Panc1 (cell line): ENCODE measurements at regions not wholly inside any gene's neighbourhood (a gene's known extent, or its start where the extent isn't known, plus 50 kb on each side); places are given as distances from the start of the nearest gene placed in this dataset.

Experiments
- ATAC-seq: fragments of 200-7000 bp; cut with Tn5 transposase; 2 replicates; pipeline ENCODE4 v1.9.1; 2020; ENCODE audit warnings: mild to moderate bottlenecking, moderate library complexity
- BruUV-seq: library from RNA; stranded (reverse); fragments of 400-500 nt; replicated peaks from 2 replicates; lab custom pipeline; 2021; lab: Mats Ljungman, UMichigan
- CTCF ChIA-PET: fragments of 300-600 bp; sonication (Branson Sonifier 250); formaldehyde crosslinking; loops from one replicate; lab custom pipeline; 2022; ENCODE audit warnings: antibody characterized with exemption; lab: Charles Lee
- POLR2A ChIA-PET: fragments of 300-600 bp; sonication (Branson Sonifier 250); formaldehyde crosslinking; loops from one replicate; lab custom pipeline; 2022; ENCODE audit warnings: antibody characterized with exemption; lab: Charles Lee
- DNase-seq: peaks from one replicate; pipeline ENCODE4 v3.0.0-alpha.2; 2010; ENCODE audit warnings: low read depth, low spot score
- H3K27ac ChIP-seq: 2 replicates; pipeline ENCODE4 v1.5.1; 2011; ENCODE audit warnings: mild to moderate bottlenecking, low read length, inconsistent platforms
- H3K27me3 ChIP-seq: fragments of 200-500 bp; sonication (Bioruptor generic); 2 replicates; pipeline ENCODE4 v1.6.0; 2014; ENCODE audit warnings: low read length, inconsistent platforms; ENCODE audit not compliant: control insufficient read depth, insufficient read depth
- H3K36me3 ChIP-seq: fragments of 200-500 bp; sonication (Bioruptor generic); 2 replicates; pipeline ENCODE4 v1.5.1; 2014; ENCODE audit warnings: inconsistent platforms, mild to moderate bottlenecking, low read length, moderate library complexity; ENCODE audit not compliant: control insufficient read depth, insufficient read depth
- H3K4me1 ChIP-seq: 2 replicates; pipeline ENCODE4 v1.5.1; 2011; ENCODE audit warnings: inconsistent platforms, mild to moderate bottlenecking, low read length, moderate library complexity; ENCODE audit not compliant: control insufficient read depth, insufficient read depth
- H3K4me3 ChIP-seq, 2 experiments: 2 replicates each; pipeline ENCODE4 v1.5.1; 2011 to 2012; ENCODE audit warnings: low read depth in 2 of 2, low read length in 2 of 2, mild to moderate bottlenecking in 2 of 2, inconsistent platforms in 1 of 2, moderate library complexity in 1 of 2
- H3K9me3 ChIP-seq: fragments of 200-500 bp; sonication (Bioruptor generic); 2 replicates; pipeline ENCODE4 v1.5.1; 2014; ENCODE audit warnings: low read depth, mild to moderate bottlenecking, inconsistent platforms, low read length, moderate library complexity; ENCODE audit not compliant: control insufficient read depth, insufficient read depth
- CTCF ChIP-seq: fragments of 450-650 bp; IDR thresholded peaks from 2 replicates; pipeline ENCODE4 v1.5.1; 2017; ENCODE audit warnings: mild to moderate bottlenecking
- POLR2AphosphoS5 ChIP-seq: IDR thresholded peaks from 2 replicates; pipeline ENCODE4 v1.6.1; 2012; ENCODE audit warnings: mild to moderate bottlenecking, low read depth, low read length, moderate library complexity
- REST ChIP-seq, 2 experiments: IDR thresholded peaks; 2 replicates each; pipeline ENCODE4 v1.6.1; 2011 to 2012; ENCODE audit warnings: low read depth in 2 of 2, control low read depth in 1 of 2, low read length in 1 of 2, mild to moderate bottlenecking in 1 of 2, moderate library complexity in 1 of 2; ENCODE audit not compliant: insufficient read depth in 1 of 2
- SIN3A ChIP-seq: IDR thresholded peaks from 2 replicates; pipeline ENCODE4 v1.6.1; 2012; ENCODE audit warnings: low read depth, mild to moderate bottlenecking, low read length, moderate library complexity, borderline replicate concordance; ENCODE audit not compliant: insufficient read depth
- TCF7L2 ChIP-seq: IDR thresholded peaks from 2 replicates; pipeline ENCODE4 v1.6.1; 2011; ENCODE audit warnings: mild to moderate bottlenecking, low read depth, low read length, inconsistent platforms
- in situ Hi-C: cut with HindIII; loops from 2 replicates; pipeline ENCODE4 v1.10.0; 2016; ENCODE audit warnings: low sequenced_read_pairs, low pct_unique_long_range_greater_than_20kb
- intact Hi-C: fragments of 100-400 bp; cut with micrococcal nuclease; formaldehyde crosslinking; loops from one replicate; pipeline ENCODE4 v1.10.0; 2022; ENCODE audit not compliant: unreplicated experiment

GRCh38 chr9:78918976-78919375 is 622.1 kb downstream of the PSAT1 start:
- POLR2A ChIA-PET: no interaction called here
- BruUV-seq: no TSS peak
- in situ Hi-C loops (no loop called here), intact Hi-C loops (no loop called here)
- Histone ChIP-seq H3K4me1 (no peaks in the 10 kb centered on the region), H3K4me3 (no peak overlapping the region), H3K36me3 (no peaks in the 10 kb centered on the region), H3K27me3 (no peaks in the 10 kb centered on the region), H3K9me3 (no peaks in the 10 kb centered on the region), H3K27ac (no peak overlapping the region)
- TF ChIP-seq SIN3A (no peak), CTCF (no peak), REST (IDR thresholded peaks at IDR 0.05; ENCODE audit: insufficient read depth in 1 of 2, low read depth in 2 of 2, low read length in 1 of 2) (no peak), TCF7L2 (no peak), POLR2AphosphoS5 (no peak)
- ATAC-seq (no peak), DNase-seq (no peak)
- CTCF ChIA-PET: no interaction called here

- ChIA-PET POLR2A (no interaction called here), CTCF (no interaction called here)
- H3K27me3 ChIP-seq: no peaks in the 10 kb centered on the region
- no peaks in the 10 kb centered on the region for H3K36me3 ChIP-seq
- H3K4me3 ChIP-seq: no peak overlapping the region
- DNase-seq (no peak), ATAC-seq (no peak)
- intact Hi-C loops (no loop called here), in situ Hi-C loops (no loop called here)
- H3K27ac ChIP-seq: no peak overlapping the region
- TF ChIP-seq CTCF (no peak), TCF7L2 (no peak), SIN3A (no peak), POLR2AphosphoS5 (no peak), REST (IDR thresholded peaks at IDR 0.05; ENCODE audit: insufficient read depth in 1 of 2, low read depth in 2 of 2, low read length in 1 of 2) (no peak)
- BruUV-seq: no TSS peak
- no peaks in the 10 kb centered on the region for H3K9me3 ChIP-seq
- no peaks in the 10 kb centered on the region for H3K4me1 ChIP-seq
Measured at GRCh38 chr9:78919701-78920100, 622.8 kb downstream of the PSAT1 start.
